Transverse colon (tissue), 4 donors: ENCODE measurements at regions not wholly inside any gene's neighbourhood (a gene's known extent, or its start where the extent isn't known, plus 50 kb on each side); places are given as distances from the start of the nearest gene placed in this dataset.

Experiments used
- DNase-seq: peaks from one replicate; pipeline ENCODE4 v3.0.0-alpha.2; 2019
- H3K27ac ChIP-seq, 4 donors: fragments of 200-600 bp; sonication (generic); 2 replicates each; pipeline ENCODE4 v1.5.1; 2016 to 2018; ENCODE audit warnings: inconsistent platforms in 4 of 4
- H3K27me3 ChIP-seq: fragments of 200-600 bp; sonication (generic); 2 replicates; pipeline ENCODE4 v1.5.1; 2017; ENCODE audit warnings: inconsistent platforms
- H3K36me3 ChIP-seq, 4 donors: fragments of 200-600 bp; sonication (generic); 2 replicates each; pipeline ENCODE4 v1.5.1; 2017 to 2019; ENCODE audit warnings: inconsistent platforms in 4 of 4
- H3K4me1 ChIP-seq, 4 donors: fragments of 200-600 bp; sonication (generic); 2 replicates each; pipeline ENCODE4 v1.5.1; 2017 to 2020; ENCODE audit warnings: inconsistent platforms in 4 of 4
- H3K4me3 ChIP-seq, 4 donors: fragments of 200-600 bp; sonication (generic); 1 replicate in 1 of 4; 2 replicates in 3 of 4; pipeline versions ENCODE4 v1.5.1 to v1.6.1; 2017 to 2019; ENCODE audit warnings: inconsistent platforms in 4 of 4
- H3K9me3 ChIP-seq, 2 donors: fragments of 200-600 bp; sonication (generic); 2 replicates each; pipeline ENCODE4 v1.5.1; 2017 to 2019; ENCODE audit warnings: inconsistent platforms in 2 of 2
- CTCF ChIP-seq, 5 experiments: fragments of 200-600 bp in 3 of 5; fragments of 450-650 bp in 2 of 5; sonication (generic) in 3 of 5; IDR thresholded peaks; 1 replicate in 2 of 5; 2 replicates in 3 of 5; pipeline ENCODE4 v1.5.1; 2016 to 2017; ENCODE audit warnings: antibody characterized with exemption in 5 of 5, inconsistent platforms in 3 of 5, mild to moderate bottlenecking in 2 of 5, moderate library complexity in 1 of 5
- EP300 ChIP-seq: sonication (generic); formaldehyde crosslinking; IDR thresholded peaks from one replicate; pipeline ENCODE4 v1.6.1; 2017; ENCODE audit warnings: antibody characterized with exemption, low read depth
- POLR2A ChIP-seq: fragments of 450-650 bp; IDR thresholded peaks from one replicate; pipeline ENCODE4 v1.6.1; 2016; ENCODE audit warnings: antibody characterized with exemption, mild to moderate bottlenecking, moderate library complexity
- POLR2AphosphoS5 ChIP-seq, 3 donors: sonication (generic); formaldehyde crosslinking; IDR thresholded peaks; one replicate each; pipeline ENCODE4 v1.6.1; 2016; ENCODE audit warnings: antibody characterized with exemption in 3 of 3
- WGBS, 2 donors: methylation state at CpG; one replicate each; pipeline ENCODE4 v1.1.5; 2018; ENCODE audit warnings: low coverage in 1 of 2; 5-methylcytosine and 5-hydroxymethylcytosine counted together
- in situ Hi-C, 4 donors: fragments of 200-750 bp; cut with MboI; loops; one replicate each; pipeline versions ENCODE4 v1.15.0 to v1.15.1; 2017; ENCODE audit warnings: low sequenced_read_pairs in 3 of 4, low pct_ligation_motif_present in 1 of 4, low pct_unique_long_range_greater_than_20kb in 1 of 4
- intact Hi-C: fragments of 100-400 bp; cut with DNase I; formaldehyde crosslinking; loops from one replicate; pipeline ENCODE4 v1.15.1; 2023; ENCODE audit warnings: low total_unique reads

GRCh38 chr9:110133059-110133458, 74.9 kb downstream of the C9orf152 start:
- Histone ChIP-seq H3K9me3 (no peaks in the 10 kb centered on the region), H3K27me3 (no peaks in the 10 kb centered on the region), H3K4me1 (peaks cover 15 to 50% (median 18%) of the 10 kb centered on the region in 4 donors), H3K27ac (peak overlapping the region in 3 of 4 donors; percentile 5 to 49 (median 35)), H3K36me3 (no peaks in the 10 kb centered on the region), H3K4me3 (no peak overlapping the region)
- DNase-seq, result no peak
- no peak for TF ChIP-seq POLR2A
- no peak for TF ChIP-seq EP300
- in situ Hi-C loops, result no loop called here
- 72 to 76% methylated on average over 3 of the region's 3 CpGs for WGBS, 2 donors
- intact Hi-C loops, result no loop called here

DNA sequence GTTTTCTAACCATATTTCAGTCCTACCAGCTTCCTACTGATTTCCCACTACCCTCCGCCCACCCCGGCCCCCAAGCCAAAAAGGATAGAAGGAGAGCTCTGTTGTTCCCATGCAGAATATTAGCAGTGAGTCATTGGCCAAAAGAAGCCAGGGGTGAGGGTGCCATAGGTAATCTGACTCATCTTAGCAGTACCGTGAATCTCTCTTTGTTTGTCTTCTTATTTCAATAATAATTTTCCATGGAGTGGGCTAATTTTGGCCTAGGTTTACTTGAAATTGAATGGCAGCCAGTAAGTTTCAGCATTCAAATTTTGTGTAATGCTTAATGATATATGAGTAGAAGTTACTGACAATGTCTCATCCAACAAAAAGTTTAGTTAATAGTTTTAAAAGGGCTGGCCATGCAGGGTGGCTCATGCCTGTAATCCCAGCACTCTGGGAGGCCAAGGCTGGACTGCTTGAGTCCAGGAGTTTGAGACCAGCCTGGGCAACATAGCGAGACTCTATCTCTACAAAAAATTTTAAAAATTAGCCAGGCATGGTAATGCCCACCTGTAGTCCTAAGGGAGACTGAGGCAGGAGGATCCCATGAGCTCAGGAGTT, 74.2 kb downstream of the C9orf152 start:
- Histone ChIP-seq H3K9me3 (no peaks in the 10 kb centered on the region), H3K4me3 (no peak overlapping the region), H3K4me1 (peaks cover 10 to 43% (median 13%) of the 10 kb centered on the region in 4 donors), H3K36me3 (peaks cover 0 to 4% (median 0%) of the 10 kb centered on the region in 4 donors), H3K27ac (peak overlapping the region in 2 of 4 donors; percentile 5 to 35), H3K27me3 (no peaks in the 10 kb centered on the region)
- 64 to 75% methylated on average over 2 to 4 of the region's 4 CpGs for WGBS, 2 donors
- intact Hi-C loops, result no loop called here
- no peak for DNase-seq
- TF ChIP-seq POLR2A (no peak), CTCF (IDR thresholded peaks at IDR 0.05) (no peak), POLR2AphosphoS5 (IDR thresholded peaks at IDR 0.05) (no peak)
- in situ Hi-C loops, result no loop called here

- H3K27me3 ChIP-seq, result no peaks in the 10 kb centered on the region
- in situ Hi-C loops, result no loop called here
- peaks cover 0 to 7% (median 0%) of the 10 kb centered on the region in 4 donors for H3K36me3 ChIP-seq
- intact Hi-C loops, result no loop called here
- no peak for DNase-seq
- TF ChIP-seq POLR2A (no peak), CTCF (IDR thresholded peaks at IDR 0.05) (no peak), EP300 (no peak), POLR2AphosphoS5 (IDR thresholded peaks at IDR 0.05) (no peak)
- peak overlapping the region in 1 of 4 donors; percentile 13 for H3K27ac ChIP-seq
- peaks cover 2 to 26% (median 7%) of the 10 kb centered on the region in 4 donors for H3K4me1 ChIP-seq
- no peaks in the 10 kb centered on the region for H3K9me3 ChIP-seq
- H3K4me3 ChIP-seq, result no peak overlapping the region
- 60 to 81% methylated on average over 1 of the region's 1 CpG for WGBS, 2 donors
These were observed 72.1 kb downstream of the C9orf152 start for GRCh38 chr9:110135846-110136245.

DNA sequence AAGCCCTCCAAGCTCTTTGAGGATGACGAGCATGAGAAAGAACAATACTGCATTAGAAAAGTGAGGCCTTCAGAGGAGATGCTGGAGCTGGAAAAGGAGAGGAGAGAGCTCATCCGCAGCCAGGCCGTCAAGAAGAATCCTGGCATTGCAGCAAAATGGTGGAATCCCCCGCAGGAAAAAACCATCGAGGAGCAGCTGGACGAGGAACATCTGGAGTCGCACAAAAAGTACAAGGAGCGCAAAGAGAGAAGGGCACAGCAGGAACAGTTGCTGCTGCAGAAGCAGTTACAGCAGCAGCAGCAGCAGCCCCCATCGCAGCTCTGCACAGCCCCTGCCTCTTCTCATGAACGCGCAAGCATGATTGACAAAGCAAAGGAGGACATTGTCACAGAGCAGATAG, 71.2 kb downstream of the C9orf152 start:
- WGBS, 2 donors, result 71 to 74% methylated on average over 8 to 11 of the region's 11 CpGs
- TF ChIP-seq POLR2A, result no peak
- no peak for TF ChIP-seq CTCF (IDR thresholded peaks at IDR 0.05)
- no peak for TF ChIP-seq EP300
- TF ChIP-seq POLR2AphosphoS5 (IDR thresholded peaks at IDR 0.05), result no peak
- DNase-seq, result no peak
- peak overlapping the region in 3 of 4 donors; percentile 13 to 47 (median 23) for H3K27ac ChIP-seq
- no peaks in the 10 kb centered on the region for H3K9me3 ChIP-seq
- H3K4me3 ChIP-seq, result no peak overlapping the region
- in situ Hi-C loops (no loop called here), intact Hi-C loops (no loop called here)
- no peaks in the 10 kb centered on the region for H3K27me3 ChIP-seq
- peaks cover 0 to 7% (median 0%) of the 10 kb centered on the region in 4 donors for H3K36me3 ChIP-seq
- peaks cover 0 to 25% (median 5%) of the 10 kb centered on the region in 4 donors for H3K4me1 ChIP-seq

GRCh38 chr9:110140276-110140675, 67.7 kb downstream of the C9orf152 start:
- no peak for DNase-seq
- H3K4me1 ChIP-seq, result peaks cover 10 to 31% (median 11%) of the 10 kb centered on the region in 4 donors
- no peak overlapping the region for H3K4me3 ChIP-seq
- no peaks in the 10 kb centered on the region for H3K27me3 ChIP-seq
- H3K36me3 ChIP-seq, result peaks cover 0 to 7% (median 0%) of the 10 kb centered on the region in 4 donors
- TF ChIP-seq POLR2AphosphoS5 (IDR thresholded peaks at IDR 0.05), result no peak
- no peak for TF ChIP-seq CTCF (IDR thresholded peaks at IDR 0.05)
- TF ChIP-seq EP300, result no peak
- no peak for TF ChIP-seq POLR2A
- H3K27ac ChIP-seq, result peak overlapping the region in 1 of 4 donors; percentile 59
- in situ Hi-C loops (no loop called here), intact Hi-C loops (no loop called here)
- WGBS, 2 donors, result 93 to 95% methylated on average over 4 of the region's 4 CpGs
- H3K9me3 ChIP-seq, result no peaks in the 10 kb centered on the region
